Activated T-cell treated with anti-CD3 and anti-CD28 coated beads, Interleukin-2, amount 50 U/mL, for 72 hours (primary cell): ENCODE measurements at regions not wholly inside any gene's neighbourhood (a gene's known extent, or its start where the extent isn't known, plus 50 kb on each side); places are given as distances from the start of the nearest gene placed in this dataset.

Source experiments
- ATAC-seq, 2 donors: fragments of 150-1000 bp; cut with Tn5 transposase; replicated peaks in 1 of 2; 2 replicates each; pipeline ENCODE4 v1.10.0; 2021; ENCODE audit warnings: moderate library complexity in 2 of 2, mild to moderate bottlenecking in 1 of 2
- DNase-seq, 2 donors: peaks; one replicate each; pipeline ENCODE4 v3.0.0; 2021 to 2022; ENCODE audit warnings: mixed read lengths in 1 of 2
- H3K27ac Mint-ChIP-seq: one replicate; pipeline ENCODE4 v1.8.0; 2022; ENCODE audit warnings: mild to moderate bottlenecking, moderate library complexity, mixed read lengths
- H3K27me3 Mint-ChIP-seq: one replicate; pipeline ENCODE4 v1.8.0; 2022; ENCODE audit warnings: low read depth, mixed read lengths
- H3K36me3 Mint-ChIP-seq, 2 donors: one replicate each; pipeline ENCODE4 v1.8.0; 2022; ENCODE audit warnings: mixed read lengths in 2 of 2, mild to moderate bottlenecking in 1 of 2; ENCODE audit not compliant: insufficient read depth in 2 of 2
- H3K4me1 Mint-ChIP-seq: one replicate; pipeline ENCODE4 v1.8.0; 2022; ENCODE audit warnings: low read depth, mixed read lengths
- H3K4me3 Mint-ChIP-seq, 2 donors: one replicate each; pipeline ENCODE4 v1.8.0; 2022; ENCODE audit warnings: mild to moderate bottlenecking in 2 of 2, mixed read lengths in 2 of 2, moderate library complexity in 2 of 2
- H3K9me3 Mint-ChIP-seq, 2 donors: one replicate each; pipeline ENCODE4 v1.8.0; 2022; ENCODE audit warnings: mixed read lengths in 2 of 2

DNA sequence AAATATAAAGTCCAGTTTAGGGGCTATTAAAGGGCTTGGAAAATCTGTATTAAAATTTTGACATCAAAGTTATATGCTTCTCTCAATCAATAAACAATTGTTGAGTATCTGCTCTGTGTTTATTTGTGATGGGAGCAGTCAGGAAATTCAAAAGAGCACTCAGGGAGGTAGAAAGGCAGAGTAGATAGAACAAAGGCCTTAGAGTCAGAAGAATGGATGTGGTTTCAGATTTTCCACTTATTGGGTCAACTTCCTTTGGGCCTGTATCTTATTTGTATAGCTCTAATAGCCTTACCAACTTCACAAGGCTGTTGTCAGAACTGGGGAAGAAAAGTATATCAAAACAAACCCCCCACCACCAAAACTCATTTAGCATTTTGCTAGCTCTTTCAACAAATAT, 302.6 kb downstream of the SPRY2 start:
- peak overlapping the region; percentile 56 for H3K27ac Mint-ChIP-seq
- no peak for DNase-seq
- H3K4me1 Mint-ChIP-seq = no peaks in the 10 kb centered on the region
- H3K4me3 Mint-ChIP-seq = no peak overlapping the region
- no peaks in the 10 kb centered on the region for H3K36me3 Mint-ChIP-seq
- H3K27me3 Mint-ChIP-seq = no peaks in the 10 kb centered on the region
- ATAC-seq = no peak
- H3K9me3 Mint-ChIP-seq = no peaks in the 10 kb centered on the region

DNA sequence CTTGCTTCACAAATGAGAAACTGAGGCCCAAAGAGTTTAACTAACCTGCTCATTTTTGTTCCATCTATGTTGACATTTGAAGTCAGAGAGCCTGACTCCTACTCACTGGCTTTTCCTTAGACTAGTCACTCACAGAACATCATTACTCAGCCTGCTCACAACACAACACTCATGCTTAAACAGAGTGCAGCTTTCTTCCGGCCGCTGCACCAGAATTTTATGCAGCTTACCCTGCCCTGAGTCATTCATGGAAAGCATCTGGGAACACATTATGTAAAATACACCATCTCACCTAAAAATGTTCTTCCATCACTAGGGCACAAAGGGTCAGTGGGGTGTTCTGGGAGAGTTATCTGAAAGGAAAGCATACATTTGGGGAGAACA, 303.4 kb downstream of the SPRY2 start:
- Mint-ChIP-seq H3K9me3 (no peaks in the 10 kb centered on the region), H3K4me3 (no peak overlapping the region), H3K27ac (no peak overlapping the region), H3K27me3 (no peaks in the 10 kb centered on the region), H3K36me3 (no peaks in the 10 kb centered on the region), H3K4me1 (no peaks in the 10 kb centered on the region)
- ATAC-seq = peak in 1 of 2 donors; percentile 33
- DNase-seq = no peak

- Mint-ChIP-seq H3K36me3 (no peaks in the 10 kb centered on the region), H3K4me1 (no peaks in the 10 kb centered on the region), H3K4me3 (no peak overlapping the region), H3K9me3 (no peaks in the 10 kb centered on the region), H3K27me3 (no peaks in the 10 kb centered on the region), H3K27ac (no peak overlapping the region)
- ATAC-seq = no peak
- DNase-seq = no peak
Measured at GRCh38 chr13:80036845-80037504, 304.0 kb downstream of the SPRY2 start.

DNA sequence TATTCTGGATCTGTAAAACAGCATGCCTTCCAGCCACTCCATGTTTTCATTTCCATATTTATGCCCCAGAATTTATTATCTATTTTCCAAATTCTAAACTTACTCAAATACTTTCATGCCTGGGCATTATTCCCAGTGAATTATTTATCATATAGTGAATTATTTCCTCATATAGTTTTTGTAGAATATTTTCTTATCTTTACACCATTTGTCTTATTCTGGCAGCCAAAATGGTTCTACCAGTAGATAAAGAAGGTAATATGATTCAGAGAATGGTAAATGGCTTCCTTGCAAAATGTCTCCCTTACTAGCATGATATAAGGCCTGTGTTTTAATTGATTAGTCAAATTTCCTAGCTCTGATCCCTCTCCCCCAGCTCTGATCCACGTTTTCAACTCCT, 305.8 kb downstream of the SPRY2 start:
- ATAC-seq (no peak), DNase-seq (no peak)
- H3K36me3 Mint-ChIP-seq = no peaks in the 10 kb centered on the region
- no peaks in the 10 kb centered on the region for H3K4me1 Mint-ChIP-seq
- H3K27me3 Mint-ChIP-seq = no peaks in the 10 kb centered on the region
- H3K9me3 Mint-ChIP-seq = no peaks in the 10 kb centered on the region
- H3K4me3 Mint-ChIP-seq = no peak overlapping the region
- no peak overlapping the region for H3K27ac Mint-ChIP-seq

GRCh38 chr13:80033951-80034350, 307.0 kb downstream of the SPRY2 start:
- no peak overlapping the region for H3K4me3 Mint-ChIP-seq
- no peak for DNase-seq
- no peak overlapping the region for H3K27ac Mint-ChIP-seq
- no peak for ATAC-seq
- H3K9me3 Mint-ChIP-seq = no peaks in the 10 kb centered on the region
- H3K4me1 Mint-ChIP-seq = no peaks in the 10 kb centered on the region
- H3K27me3 Mint-ChIP-seq = no peaks in the 10 kb centered on the region
- no peaks in the 10 kb centered on the region for H3K36me3 Mint-ChIP-seq

DNA sequence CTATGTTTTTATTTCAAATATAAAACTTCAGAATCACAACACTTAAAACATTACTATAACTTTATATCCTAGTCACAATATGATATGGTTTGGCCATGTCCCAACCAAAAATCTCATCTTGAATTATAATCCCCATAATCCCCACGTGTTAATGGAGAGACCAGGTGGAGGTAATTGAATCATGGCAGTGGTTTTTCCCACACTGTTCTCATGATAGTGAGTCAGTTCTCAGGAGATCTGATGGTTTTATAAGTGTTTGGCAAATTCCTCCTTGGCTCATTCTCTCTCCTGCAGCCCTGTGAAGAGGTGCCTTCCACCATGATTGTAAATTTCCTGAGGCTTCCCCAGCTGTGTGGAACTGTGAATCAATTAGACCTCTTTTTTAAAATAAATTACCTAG, 307.6 kb downstream of the SPRY2 start:
- Mint-ChIP-seq H3K27me3 (no peaks in the 10 kb centered on the region), H3K4me3 (no peak overlapping the region), H3K4me1 (no peaks in the 10 kb centered on the region), H3K27ac (no peak overlapping the region), H3K9me3 (no peaks in the 10 kb centered on the region), H3K36me3 (no peaks in the 10 kb centered on the region)
- no peak for ATAC-seq
- DNase-seq = no peak

- DNase-seq = no peak
- Mint-ChIP-seq H3K27me3 (no peaks in the 10 kb centered on the region), H3K4me3 (no peak overlapping the region), H3K4me1 (no peaks in the 10 kb centered on the region), H3K27ac (no peak overlapping the region), H3K9me3 (no peaks in the 10 kb centered on the region), H3K36me3 (no peaks in the 10 kb centered on the region)
- no peak for ATAC-seq
Measured at GRCh38 chr13:80030491-80030890, 310.4 kb downstream of the SPRY2 start.

DNA sequence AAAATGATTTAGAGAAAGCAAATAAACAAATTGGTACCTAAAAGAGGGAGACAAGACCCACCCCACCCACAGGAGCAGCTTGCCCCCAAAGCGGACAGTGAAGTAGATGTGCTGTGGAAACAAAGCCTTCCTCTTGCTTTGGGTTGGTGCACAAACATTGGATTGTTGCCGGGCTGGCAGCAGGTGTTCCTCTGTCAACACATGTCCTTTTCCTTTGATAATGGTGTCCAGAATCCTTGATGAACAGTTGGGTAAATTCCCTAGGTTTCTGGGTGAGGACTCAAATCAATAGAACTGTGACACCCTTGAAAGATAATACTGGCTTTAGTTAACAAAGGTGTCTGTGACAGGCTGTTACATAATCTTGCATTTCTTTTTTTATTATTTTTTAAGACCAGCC, 311.8 kb downstream of the SPRY2 start:
- DNase-seq = no peak
- no peak for ATAC-seq
- H3K27ac Mint-ChIP-seq = no peak overlapping the region
- H3K27me3 Mint-ChIP-seq = no peaks in the 10 kb centered on the region
- H3K4me1 Mint-ChIP-seq = no peaks in the 10 kb centered on the region
- no peaks in the 10 kb centered on the region for H3K36me3 Mint-ChIP-seq
- H3K9me3 Mint-ChIP-seq = no peaks in the 10 kb centered on the region
- H3K4me3 Mint-ChIP-seq = no peak overlapping the region

GRCh38 chr13:80022146-80022545, 318.8 kb downstream of the SPRY2 start:
- H3K9me3 Mint-ChIP-seq = peaks cover 1 to 3% of the 10 kb centered on the region in 2 donors
- ATAC-seq (no peak), DNase-seq (no peak)
- H3K4me3 Mint-ChIP-seq = no peak overlapping the region
- H3K27ac Mint-ChIP-seq = no peak overlapping the region
- no peaks in the 10 kb centered on the region for H3K4me1 Mint-ChIP-seq
- no peaks in the 10 kb centered on the region for H3K36me3 Mint-ChIP-seq
- H3K27me3 Mint-ChIP-seq = no peaks in the 10 kb centered on the region

DNA sequence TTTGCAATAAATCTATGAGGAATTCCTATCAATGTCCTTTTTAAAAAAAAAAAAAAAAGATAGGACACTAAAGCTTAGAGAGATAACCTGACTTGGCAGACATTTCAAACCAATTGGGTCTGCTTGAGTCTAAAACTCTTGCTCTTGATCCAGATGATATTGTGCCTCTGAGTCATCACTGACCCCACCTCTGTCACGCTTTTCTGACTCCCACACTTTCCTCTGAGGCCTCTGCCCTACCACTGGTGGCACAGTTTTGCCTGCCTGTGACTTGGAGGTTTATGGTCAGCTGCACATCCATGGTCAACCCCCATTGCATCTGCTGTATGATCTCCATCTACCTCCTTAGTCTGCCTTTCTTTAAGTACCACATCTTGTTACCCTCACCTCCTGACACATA, 328.7 kb downstream of the SPRY2 start:
- Mint-ChIP-seq H3K4me1 (no peaks in the 10 kb centered on the region), H3K9me3 (peaks cover 0 to 2% of the 10 kb centered on the region in 2 donors), H3K27ac (no peak overlapping the region), H3K27me3 (no peaks in the 10 kb centered on the region), H3K4me3 (no peak overlapping the region), H3K36me3 (no peaks in the 10 kb centered on the region)
- ATAC-seq = no peak
- no peak for DNase-seq

- ATAC-seq (no peak), DNase-seq (no peak)
- no peaks in the 10 kb centered on the region for H3K27me3 Mint-ChIP-seq
- H3K9me3 Mint-ChIP-seq = no peaks in the 10 kb centered on the region
- H3K36me3 Mint-ChIP-seq = no peaks in the 10 kb centered on the region
- no peaks in the 10 kb centered on the region for H3K4me1 Mint-ChIP-seq
- H3K4me3 Mint-ChIP-seq = no peak overlapping the region
- H3K27ac Mint-ChIP-seq = no peak overlapping the region
Measured at GRCh38 chr13:80011448-80012212, 329.3 kb downstream of the SPRY2 start.

DNA sequence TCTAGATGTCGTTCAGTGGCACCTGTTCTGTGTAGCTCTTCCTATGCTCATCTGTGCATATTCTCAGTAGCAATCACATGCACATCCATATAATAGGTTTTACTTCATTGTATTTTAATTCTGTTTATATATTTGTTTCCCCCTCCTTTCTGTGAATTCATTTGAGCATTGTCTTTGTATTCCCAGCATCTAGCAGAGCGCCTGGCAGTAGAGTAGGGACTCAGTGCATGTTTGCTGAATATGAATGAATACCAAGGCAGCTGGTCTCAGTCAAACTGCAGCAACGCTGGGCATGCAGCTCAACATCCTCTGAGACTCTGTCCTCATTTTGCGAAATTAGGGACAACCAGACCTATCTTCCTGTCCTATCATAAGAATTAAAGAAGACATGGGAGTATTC, 330.1 kb downstream of the SPRY2 start:
- no peak overlapping the region for H3K4me3 Mint-ChIP-seq
- no peak for ATAC-seq
- no peaks in the 10 kb centered on the region for H3K9me3 Mint-ChIP-seq
- DNase-seq = no peak
- H3K4me1 Mint-ChIP-seq = no peaks in the 10 kb centered on the region
- H3K27ac Mint-ChIP-seq = no peak overlapping the region
- no peaks in the 10 kb centered on the region for H3K27me3 Mint-ChIP-seq
- H3K36me3 Mint-ChIP-seq = no peaks in the 10 kb centered on the region

DNA sequence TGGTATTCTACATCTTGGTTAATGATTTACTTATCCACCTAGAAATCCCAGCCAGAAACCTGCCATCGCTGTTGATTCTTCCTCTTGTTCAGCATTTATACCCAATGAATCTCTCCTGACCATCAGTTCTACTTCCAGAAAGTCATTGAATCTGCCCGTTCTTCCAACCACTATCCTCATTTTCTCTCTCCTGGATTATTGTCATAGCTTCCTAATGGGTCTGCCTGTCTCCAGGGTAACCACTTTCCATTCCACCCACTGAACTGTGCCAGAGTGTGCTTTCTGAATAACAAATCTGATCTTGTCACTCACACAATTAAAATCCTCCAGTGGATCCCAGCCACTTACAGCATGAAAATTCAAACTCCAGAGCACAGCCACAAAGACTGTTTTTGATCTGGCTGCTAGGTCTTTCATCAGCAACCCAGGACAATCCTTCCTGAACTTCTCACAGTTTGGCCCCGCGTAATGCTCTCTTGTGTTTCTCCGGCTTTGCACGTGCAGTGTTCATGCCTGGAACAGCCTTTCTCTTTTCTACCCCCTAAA, 330.6 kb downstream of the SPRY2 start:
- no peaks in the 10 kb centered on the region for H3K4me1 Mint-ChIP-seq
- no peaks in the 10 kb centered on the region for H3K36me3 Mint-ChIP-seq
- no peak overlapping the region for H3K27ac Mint-ChIP-seq
- H3K27me3 Mint-ChIP-seq = no peaks in the 10 kb centered on the region
- no peak overlapping the region for H3K4me3 Mint-ChIP-seq
- H3K9me3 Mint-ChIP-seq = no peaks in the 10 kb centered on the region
- ATAC-seq = no peak
- DNase-seq = no peak

- no peak for ATAC-seq
- H3K4me1 Mint-ChIP-seq = no peaks in the 10 kb centered on the region
- H3K9me3 Mint-ChIP-seq = no peaks in the 10 kb centered on the region
- H3K27me3 Mint-ChIP-seq = no peaks in the 10 kb centered on the region
- no peak overlapping the region for H3K27ac Mint-ChIP-seq
- H3K36me3 Mint-ChIP-seq = no peaks in the 10 kb centered on the region
- no peak for DNase-seq
- no peak overlapping the region for H3K4me3 Mint-ChIP-seq
Measured at GRCh38 chr13:80009760-80010159, 331.2 kb downstream of the SPRY2 start.
